ENCODE measurements at regions not wholly inside any gene's neighbourhood (a gene's known extent, or its start where the extent isn't known, plus 50 kb on each side); places are given as distances from the start of the nearest gene placed in this dataset.
"Not testable (repeated sequence)": the region's sequence is repeated elsewhere in the genome, so short reads cannot be mapped to it uniquely, and the experiment has no call there.

DNA sequence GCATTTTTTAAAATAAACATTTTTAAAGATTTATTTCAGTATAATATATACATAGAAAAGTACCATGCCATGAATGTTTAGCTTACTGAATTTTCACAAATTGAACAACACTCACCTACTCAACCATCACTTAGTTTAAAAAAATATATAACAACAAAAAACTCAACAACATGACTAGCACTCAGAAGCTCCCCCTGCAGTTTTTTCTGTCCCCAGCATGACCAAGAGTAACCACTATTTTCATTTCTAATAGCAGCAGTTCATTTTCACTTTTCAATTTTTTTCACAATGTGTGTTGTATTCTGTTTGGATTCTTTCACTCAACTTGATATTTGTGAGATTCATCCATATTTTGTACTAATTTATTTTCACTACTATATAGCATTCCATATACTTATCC, 162.3 kb upstream of the POGK start:
- H3K9ac ChIP-seq (ENCODE audit: low read length), result no peak overlapping the region
- no peak overlapping the region for H2AFZ ChIP-seq (ENCODE audit: low read length)
- H3K9me3 ChIP-seq (replicated peaks; ENCODE audit: insufficient read depth, low read length), result no peaks in the 10 kb centered on the region
- H3K4me1 ChIP-seq (ENCODE audit: low read length), result peaks cover 5% of the 10 kb centered on the region
- no peaks in the 10 kb centered on the region for H3F3A ChIP-seq (ENCODE audit: insufficient read depth, low read length)
- TF ChIP-seq EZH2phosphoT487 (IDR thresholded peaks at IDR 0.05; ENCODE audit: low read length), result no peak
- TF ChIP-seq, protein P1, sequence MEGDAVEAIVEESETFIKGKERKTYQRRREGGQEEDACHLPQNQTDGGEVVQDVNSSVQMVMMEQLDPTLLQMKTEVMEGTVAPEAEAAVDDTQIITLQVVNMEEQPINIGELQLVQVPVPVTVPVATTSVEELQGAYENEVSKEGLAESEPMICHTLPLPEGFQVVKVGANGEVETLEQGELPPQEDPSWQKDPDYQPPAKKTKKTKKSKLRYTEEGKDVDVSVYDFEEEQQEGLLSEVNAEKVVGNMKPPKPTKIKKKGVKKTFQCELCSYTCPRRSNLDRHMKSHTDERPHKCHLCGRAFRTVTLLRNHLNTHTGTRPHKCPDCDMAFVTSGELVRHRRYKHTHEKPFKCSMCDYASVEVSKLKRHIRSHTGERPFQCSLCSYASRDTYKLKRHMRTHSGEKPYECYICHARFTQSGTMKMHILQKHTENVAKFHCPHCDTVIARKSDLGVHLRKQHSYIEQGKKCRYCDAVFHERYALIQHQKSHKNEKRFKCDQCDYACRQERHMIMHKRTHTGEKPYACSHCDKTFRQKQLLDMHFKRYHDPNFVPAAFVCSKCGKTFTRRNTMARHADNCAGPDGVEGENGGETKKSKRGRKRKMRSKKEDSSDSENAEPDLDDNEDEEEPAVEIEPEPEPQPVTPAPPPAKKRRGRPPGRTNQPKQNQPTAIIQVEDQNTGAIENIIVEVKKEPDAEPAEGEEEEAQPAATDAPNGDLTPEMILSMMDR (IDR thresholded peaks at IDR 0.05; ENCODE audit: low read length), result peak; percentile 27
- no peak overlapping the region for H3K4me2 ChIP-seq (ENCODE audit: low read depth, low read length)
- H3K4me3 ChIP-seq (ENCODE audit: low read length), result no peak overlapping the region
- H3K36me3 ChIP-seq (replicated peaks; ENCODE audit: insufficient read depth, low read length), result no peaks in the 10 kb centered on the region
- no peak overlapping the region for H3K27ac ChIP-seq (ENCODE audit: low read length)
- no peaks in the 10 kb centered on the region for H3K9me2 ChIP-seq (replicated peaks; ENCODE audit: insufficient read depth, low read length)
- no peaks in the 10 kb centered on the region for H3K27me3 ChIP-seq (replicated peaks; ENCODE audit: insufficient read depth, low read length)
- no peaks in the 10 kb centered on the region for H4K20me1 ChIP-seq (ENCODE audit: insufficient read depth, low read length)
- H3K79me2 ChIP-seq (ENCODE audit: low read length), result no peaks in the 10 kb centered on the region
- no peak for DNase-seq

DNA sequence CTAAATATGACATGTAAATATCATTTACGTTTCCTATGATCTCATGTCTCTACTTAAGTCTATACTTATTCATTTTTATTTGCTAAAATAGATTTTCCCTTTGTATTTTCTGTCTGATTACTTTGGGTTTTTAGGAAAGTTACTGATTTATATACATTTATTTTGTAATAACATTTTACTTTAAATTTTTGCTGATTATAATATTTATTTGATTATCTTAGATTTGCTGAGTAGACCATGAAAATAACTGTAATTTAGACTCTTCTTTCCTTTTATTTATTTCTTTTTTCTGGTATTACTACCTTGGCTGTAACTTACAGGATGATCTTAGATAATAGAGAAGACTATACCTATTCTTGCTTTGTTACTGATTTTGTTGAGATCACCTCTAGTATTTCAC, 159.9 kb upstream of the POGK start:
- Histone ChIP-seq H3K9me3 (replicated peaks; ENCODE audit: insufficient read depth, low read length) (no peaks in the 10 kb centered on the region), H4K20me1 (ENCODE audit: insufficient read depth, low read length) (no peaks in the 10 kb centered on the region), H3K4me3 (ENCODE audit: low read length) (no peak overlapping the region), H3K4me2 (ENCODE audit: low read depth, low read length) (no peak overlapping the region), H3K4me1 (ENCODE audit: low read length) (no peaks in the 10 kb centered on the region), H2AFZ (ENCODE audit: low read length) (no peak overlapping the region), H3K27me3 (replicated peaks; ENCODE audit: insufficient read depth, low read length) (no peaks in the 10 kb centered on the region), H3K79me2 (ENCODE audit: low read length) (no peaks in the 10 kb centered on the region), H3K9ac (ENCODE audit: low read length) (no peak overlapping the region), H3F3A (ENCODE audit: insufficient read depth, low read length) (no peaks in the 10 kb centered on the region), H3K27ac (ENCODE audit: low read length) (no peak overlapping the region), H3K36me3 (replicated peaks; ENCODE audit: insufficient read depth, low read length) (no peaks in the 10 kb centered on the region), H3K9me2 (replicated peaks; ENCODE audit: insufficient read depth, low read length) (no peaks in the 10 kb centered on the region)
- TF ChIP-seq, protein P1 (IDR thresholded peaks at IDR 0.05; ENCODE audit: low read length), result no peak
- no peak for TF ChIP-seq EZH2phosphoT487 (IDR thresholded peaks at IDR 0.05; ENCODE audit: low read length)
- TF ChIP-seq EZH2 (optimal IDR thresholded peaks at IDR 0.05; ENCODE audit: low read depth, low read length), result no peak
- no peak for DNase-seq

DNA sequence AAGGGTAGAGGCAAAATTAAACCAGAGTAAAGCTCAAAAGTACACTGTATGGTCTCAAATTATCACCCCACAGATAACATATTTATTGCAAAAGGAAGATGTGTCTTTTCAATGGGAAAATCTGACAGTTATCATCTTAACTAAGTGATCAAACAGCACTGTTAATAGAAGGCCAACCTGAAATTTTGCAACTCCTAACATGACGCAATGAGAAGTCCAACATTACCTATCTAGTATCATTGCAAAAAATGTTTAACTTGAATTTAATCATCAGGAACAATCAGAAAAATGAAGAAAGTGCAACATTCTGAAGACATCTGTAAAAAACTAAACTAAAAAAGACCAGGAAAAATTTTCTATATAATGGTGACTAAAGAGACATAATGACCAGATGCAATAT, 156.7 kb upstream of the POGK start:
- Histone ChIP-seq H3K79me2 (ENCODE audit: low read length) (no peaks in the 10 kb centered on the region), H2AFZ (ENCODE audit: low read length) (no peak overlapping the region), H3K36me3 (replicated peaks; ENCODE audit: insufficient read depth, low read length) (no peaks in the 10 kb centered on the region), H3K27me3 (replicated peaks; ENCODE audit: insufficient read depth, low read length) (no peaks in the 10 kb centered on the region), H3K9me2 (replicated peaks; ENCODE audit: insufficient read depth, low read length) (no peaks in the 10 kb centered on the region), H3K27ac (ENCODE audit: low read length) (no peak overlapping the region), H3K9me3 (replicated peaks; ENCODE audit: insufficient read depth, low read length) (no peaks in the 10 kb centered on the region), H3K9ac (ENCODE audit: low read length) (no peak overlapping the region), H4K20me1 (ENCODE audit: insufficient read depth, low read length) (no peaks in the 10 kb centered on the region), H3K4me2 (ENCODE audit: low read depth, low read length) (no peak overlapping the region), H3K4me1 (ENCODE audit: low read length) (no peaks in the 10 kb centered on the region), H3K4me3 (ENCODE audit: low read length) (no peak overlapping the region), H3F3A (ENCODE audit: insufficient read depth, low read length) (no peaks in the 10 kb centered on the region)
- TF ChIP-seq EZH2phosphoT487 (IDR thresholded peaks at IDR 0.05; ENCODE audit: low read length), result no peak
- TF ChIP-seq, protein P1 (IDR thresholded peaks at IDR 0.05; ENCODE audit: low read length), result no peak
- no peak for TF ChIP-seq EZH2 (optimal IDR thresholded peaks at IDR 0.05; ENCODE audit: low read depth, low read length)
- no peak for DNase-seq

DNA sequence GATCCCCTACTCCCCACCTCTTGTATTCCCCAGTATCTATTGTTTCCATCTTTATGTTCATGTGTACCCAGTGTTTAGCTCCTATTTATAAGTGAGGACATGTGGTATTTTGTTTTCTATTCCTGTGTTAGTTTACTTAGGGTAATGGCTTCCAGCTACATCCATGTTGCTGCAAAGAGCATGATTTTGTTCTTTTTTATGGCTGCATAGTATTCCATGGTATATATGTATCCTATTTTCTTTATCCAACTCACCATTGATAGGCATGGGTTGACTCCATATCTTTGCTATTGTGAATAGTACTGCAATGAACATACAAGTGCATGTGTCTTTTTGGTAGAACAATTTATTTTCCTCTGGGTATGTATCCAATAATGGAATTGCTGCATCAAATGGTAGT, 154.6 kb upstream of the POGK start:
- H2AFZ ChIP-seq (ENCODE audit: low read length); H3K79me2 ChIP-seq (ENCODE audit: low read length); H3K4me1 ChIP-seq (ENCODE audit: low read length); H3K4me2 ChIP-seq (ENCODE audit: low read depth, low read length); H4K20me1 ChIP-seq (ENCODE audit: insufficient read depth, low read length); H3K9ac ChIP-seq (ENCODE audit: low read length); H3K4me3 ChIP-seq (ENCODE audit: low read length); H3K36me3 ChIP-seq (replicated peaks; ENCODE audit: insufficient read depth, low read length); H3K27ac ChIP-seq (ENCODE audit: low read length); H3F3A ChIP-seq (ENCODE audit: insufficient read depth, low read length); H3K9me2 ChIP-seq (replicated peaks; ENCODE audit: insufficient read depth, low read length); DNase-seq; H3K27me3 ChIP-seq (replicated peaks; ENCODE audit: insufficient read depth, low read length); H3K9me3 ChIP-seq (replicated peaks; ENCODE audit: insufficient read depth, low read length): not testable (repeated sequence)

Data from MM.1S (cell line).